NCI-H226 (cell line): ENCODE measurements at regions not wholly inside any gene's neighbourhood (a gene's known extent, or its start where the extent isn't known, plus 50 kb on each side); places are given as distances from the start of the nearest gene placed in this dataset.

Source experiments
- DNase-seq: peaks from one replicate; pipeline ENCODE4 v3.0.0-alpha.2; 2015

GRCh38 chr3:28743271-28743670, 394.6 kb upstream of the AZI2 start:
- DNase-seq = no peak

- DNase-seq = peak; percentile 8
These were observed 395.2 kb upstream of the AZI2 start for GRCh38 chr3:28743831-28744230.

- peak; percentile 76 for DNase-seq
These were observed 396.8 kb upstream of the AZI2 start for GRCh38 chr3:28745436-28745835.

- DNase-seq = no peak
These were observed 397.4 kb upstream of the AZI2 start for GRCh38 chr3:28745916-28746617.

- DNase-seq = no peak
These were observed 398.4 kb upstream of the AZI2 start for GRCh38 chr3:28746990-28747389.

GRCh38 chr3:28751864-28752263, 403.2 kb upstream of the AZI2 start:
- DNase-seq = no peak

GRCh38 chr3:28752290-28752689, 403.7 kb upstream of the AZI2 start:
- no peak for DNase-seq

GRCh38 chr3:28756056-28756455, 407.4 kb upstream of the AZI2 start:
- no peak for DNase-seq

- DNase-seq = no peak
These were observed 409.5 kb upstream of the AZI2 start for GRCh38 chr3:28758115-28758514.

GRCh38 chr3:28761375-28761774, 412.8 kb upstream of the AZI2 start:
- DNase-seq = no peak

- no peak for DNase-seq
These were observed 416.6 kb upstream of the AZI2 start for GRCh38 chr3:28765194-28765593.

- DNase-seq = no peak
These were observed 419.8 kb upstream of the AZI2 start for GRCh38 chr3:28768439-28768838.

- DNase-seq = no peak
These were observed 429.3 kb upstream of the AZI2 start for GRCh38 chr3:28777806-28778475.

GRCh38 chr3:28780480-28780879, 431.9 kb upstream of the AZI2 start:
- no peak for DNase-seq

- no peak for DNase-seq
These were observed 432.4 kb upstream of the AZI2 start for GRCh38 chr3:28781053-28781452.

- no peak for DNase-seq
These were observed 437.8 kb upstream of the AZI2 start for GRCh38 chr3:28786446-28786845.

- no peak for DNase-seq
These were observed 439.9 kb upstream of the AZI2 start for GRCh38 chr3:28788571-28788970.

- DNase-seq = no peak
These were observed 443.2 kb upstream of the AZI2 start for GRCh38 chr3:28791713-28792255.

- no peak for DNase-seq
These were observed 444.0 kb upstream of the AZI2 start for GRCh38 chr3:28792604-28793003.

- peak; percentile 5 for DNase-seq
These were observed 450.5 kb upstream of the AZI2 start for GRCh38 chr3:28799084-28799483.

- DNase-seq = no peak
These were observed 451.6 kb upstream of the AZI2 start for GRCh38 chr3:28800203-28800602.

GRCh38 chr3:28808068-28808467, 459.4 kb upstream of the AZI2 start:
- DNase-seq = no peak

- no peak for DNase-seq
These were observed 464.9 kb upstream of the RBMS3 start for GRCh38 chr3:28816017-28816416.

- peak; percentile 51 for DNase-seq
These were observed 456.6 kb upstream of the RBMS3 start for GRCh38 chr3:28824316-28824715.

- no peak for DNase-seq
These were observed 454.0 kb upstream of the RBMS3 start for GRCh38 chr3:28826840-28827239.
